ENCODE measurements at regions not wholly inside any gene's neighbourhood (a gene's known extent, or its start where the extent isn't known, plus 50 kb on each side); places are given as distances from the start of the nearest gene placed in this dataset.

DNA sequence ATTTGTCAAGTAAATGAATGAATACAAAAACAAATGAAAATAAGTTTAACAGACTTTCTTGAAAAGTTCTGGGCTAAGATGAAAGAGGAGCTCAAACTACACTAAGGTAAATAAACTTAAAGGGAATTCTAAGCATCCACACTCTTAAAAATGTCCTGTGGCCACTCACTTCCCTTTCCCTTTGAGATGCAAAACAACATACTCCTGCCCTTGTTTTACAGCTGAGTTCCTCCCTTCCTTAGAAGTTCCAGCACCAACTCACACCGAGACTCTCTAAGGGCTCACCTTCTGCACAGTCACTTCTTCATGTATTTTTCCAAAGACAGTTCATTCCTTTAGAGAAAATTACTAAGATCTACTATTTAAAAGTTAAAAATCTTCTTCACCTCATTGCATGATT, 123.3 kb upstream of the CMC1 start:
- Histone ChIP-seq H3K4me1 (replicated peaks in 1 of 2; ENCODE audit: control insufficient read depth in 2 of 2, insufficient read depth in 2 of 2, low read length in 2 of 2) (no peaks in the 10 kb centered on the region), H3K27ac (ENCODE audit: extremely low read depth, low read depth, low read length) (no peak overlapping the region), H3K79me2 (ENCODE audit: control insufficient read depth, insufficient read depth, low read length) (no peaks in the 10 kb centered on the region), H3K36me3 (ENCODE audit: control insufficient read depth, insufficient read depth, low read length) (no peaks in the 10 kb centered on the region), H3K9me3 (replicated peaks; ENCODE audit: control insufficient read depth, insufficient read depth, low read depth, low read length) (no peaks in the 10 kb centered on the region; the same call in none of the 2 replicates), H3K27me3 (ENCODE audit: control insufficient read depth in 2 of 2, insufficient read depth in 2 of 2, low read length in 2 of 2) (no peaks in the 10 kb centered on the region), H3K4me3 (no peak overlapping the region), H3K9me1 (ENCODE audit: control insufficient read depth, insufficient read depth, low read length) (no peaks in the 10 kb centered on the region), H3K9ac (ENCODE audit: insufficient read depth in 1 of 2, low read depth in 2 of 2, low read length in 2 of 2) (no peak overlapping the region), H3K4me2 (ENCODE audit: insufficient read depth, low read length) (no peak overlapping the region), H2AFZ (ENCODE audit: low read depth, low read length) (no peak overlapping the region), H4K20me1 (replicated peaks; ENCODE audit: control insufficient read depth, insufficient read depth, low read length) (no peaks in the 10 kb centered on the region)
- POLR2A ChIA-PET: interaction anchor here (0.6 to 1.6 kb wide), 2 partner anchors 16 to 328 kb away, joined by 3 read pairs; no protein-coding TSS in a partner anchor
- 0% methylated on average over 1 of the region's 1 CpG for WGBS (ENCODE audit: insufficient coverage, low coverage, missing lambda C conversion rate)
- TF ChIP-seq, protein P1, sequence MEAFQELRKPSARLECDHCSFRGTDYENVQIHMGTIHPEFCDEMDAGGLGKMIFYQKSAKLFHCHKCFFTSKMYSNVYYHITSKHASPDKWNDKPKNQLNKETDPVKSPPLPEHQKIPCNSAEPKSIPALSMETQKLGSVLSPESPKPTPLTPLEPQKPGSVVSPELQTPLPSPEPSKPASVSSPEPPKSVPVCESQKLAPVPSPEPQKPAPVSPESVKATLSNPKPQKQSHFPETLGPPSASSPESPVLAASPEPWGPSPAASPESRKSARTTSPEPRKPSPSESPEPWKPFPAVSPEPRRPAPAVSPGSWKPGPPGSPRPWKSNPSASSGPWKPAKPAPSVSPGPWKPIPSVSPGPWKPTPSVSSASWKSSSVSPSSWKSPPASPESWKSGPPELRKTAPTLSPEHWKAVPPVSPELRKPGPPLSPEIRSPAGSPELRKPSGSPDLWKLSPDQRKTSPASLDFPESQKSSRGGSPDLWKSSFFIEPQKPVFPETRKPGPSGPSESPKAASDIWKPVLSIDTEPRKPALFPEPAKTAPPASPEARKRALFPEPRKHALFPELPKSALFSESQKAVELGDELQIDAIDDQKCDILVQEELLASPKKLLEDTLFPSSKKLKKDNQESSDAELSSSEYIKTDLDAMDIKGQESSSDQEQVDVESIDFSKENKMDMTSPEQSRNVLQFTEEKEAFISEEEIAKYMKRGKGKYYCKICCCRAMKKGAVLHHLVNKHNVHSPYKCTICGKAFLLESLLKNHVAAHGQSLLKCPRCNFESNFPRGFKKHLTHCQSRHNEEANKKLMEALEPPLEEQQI (IDR thresholded peaks at IDR 0.05): no peak
- TF ChIP-seq CBX2 (IDR thresholded peaks at IDR 0.05; ENCODE audit: insufficient read depth, low read length, poor library complexity, severe bottlenecking) (no peak), HCFC1 (IDR thresholded peaks at IDR 0.05; ENCODE audit: low read depth, low read length) (no peak), TRIM28 (IDR thresholded peaks at IDR 0.05) (no peak), TBP (optimal IDR thresholded peaks at IDR 0.05; ENCODE audit: low read depth, low read length) (no peak), ZNF232 (CRISPR knock-in tag; IDR thresholded peaks at IDR 0.05) (no peak)
- TF ChIP-seq, protein P2, sequence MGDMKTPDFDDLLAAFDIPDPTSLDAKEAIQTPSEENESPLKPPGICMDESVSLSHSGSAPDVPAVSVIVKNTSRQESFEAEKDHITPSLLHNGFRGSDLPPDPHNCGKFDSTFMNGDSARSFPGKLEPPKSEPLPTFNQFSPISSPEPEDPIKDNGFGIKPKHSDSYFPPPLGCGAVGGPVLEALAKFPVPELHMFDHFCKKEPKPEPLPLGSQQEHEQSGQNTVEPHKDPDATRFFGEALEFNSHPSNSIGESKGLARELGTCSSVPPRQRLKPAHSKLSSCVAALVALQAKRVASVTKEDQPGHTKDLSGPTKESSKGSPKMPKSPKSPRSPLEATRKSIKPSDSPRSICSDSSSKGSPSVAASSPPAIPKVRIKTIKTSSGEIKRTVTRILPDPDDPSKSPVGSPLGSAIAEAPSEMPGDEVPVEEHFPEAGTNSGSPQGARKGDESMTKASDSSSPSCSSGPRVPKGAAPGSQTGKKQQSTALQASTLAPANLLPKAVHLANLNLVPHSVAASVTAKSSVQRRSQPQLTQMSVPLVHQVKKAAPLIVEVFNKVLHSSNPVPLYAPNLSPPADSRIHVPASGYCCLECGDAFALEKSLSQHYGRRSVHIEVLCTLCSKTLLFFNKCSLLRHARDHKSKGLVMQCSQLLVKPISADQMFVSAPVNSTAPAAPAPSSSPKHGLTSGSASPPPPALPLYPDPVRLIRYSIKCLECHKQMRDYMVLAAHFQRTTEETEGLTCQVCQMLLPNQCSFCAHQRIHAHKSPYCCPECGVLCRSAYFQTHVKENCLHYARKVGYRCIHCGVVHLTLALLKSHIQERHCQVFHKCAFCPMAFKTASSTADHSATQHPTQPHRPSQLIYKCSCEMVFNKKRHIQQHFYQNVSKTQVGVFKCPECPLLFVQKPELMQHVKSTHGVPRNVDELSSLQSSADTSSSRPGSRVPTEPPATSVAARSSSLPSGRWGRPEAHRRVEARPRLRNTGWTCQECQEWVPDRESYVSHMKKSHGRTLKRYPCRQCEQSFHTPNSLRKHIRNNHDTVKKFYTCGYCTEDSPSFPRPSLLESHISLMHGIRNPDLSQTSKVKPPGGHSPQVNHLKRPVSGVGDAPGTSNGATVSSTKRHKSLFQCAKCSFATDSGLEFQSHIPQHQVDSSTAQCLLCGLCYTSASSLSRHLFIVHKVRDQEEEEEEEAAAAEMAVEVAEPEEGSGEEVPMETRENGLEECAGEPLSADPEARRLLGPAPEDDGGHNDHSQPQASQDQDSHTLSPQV (IDR thresholded peaks at IDR 0.05): no peak
- TF ChIP-seq, protein P3, sequence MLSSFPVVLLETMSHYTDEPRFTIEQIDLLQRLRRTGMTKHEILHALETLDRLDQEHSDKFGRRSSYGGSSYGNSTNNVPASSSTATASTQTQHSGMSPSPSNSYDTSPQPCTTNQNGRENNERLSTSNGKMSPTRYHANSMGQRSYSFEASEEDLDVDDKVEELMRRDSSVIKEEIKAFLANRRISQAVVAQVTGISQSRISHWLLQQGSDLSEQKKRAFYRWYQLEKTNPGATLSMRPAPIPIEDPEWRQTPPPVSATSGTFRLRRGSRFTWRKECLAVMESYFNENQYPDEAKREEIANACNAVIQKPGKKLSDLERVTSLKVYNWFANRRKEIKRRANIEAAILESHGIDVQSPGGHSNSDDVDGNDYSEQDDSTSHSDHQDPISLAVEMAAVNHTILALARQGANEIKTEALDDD (IDR thresholded peaks at IDR 0.05): no peak
- TF ChIP-seq, protein P4, sequence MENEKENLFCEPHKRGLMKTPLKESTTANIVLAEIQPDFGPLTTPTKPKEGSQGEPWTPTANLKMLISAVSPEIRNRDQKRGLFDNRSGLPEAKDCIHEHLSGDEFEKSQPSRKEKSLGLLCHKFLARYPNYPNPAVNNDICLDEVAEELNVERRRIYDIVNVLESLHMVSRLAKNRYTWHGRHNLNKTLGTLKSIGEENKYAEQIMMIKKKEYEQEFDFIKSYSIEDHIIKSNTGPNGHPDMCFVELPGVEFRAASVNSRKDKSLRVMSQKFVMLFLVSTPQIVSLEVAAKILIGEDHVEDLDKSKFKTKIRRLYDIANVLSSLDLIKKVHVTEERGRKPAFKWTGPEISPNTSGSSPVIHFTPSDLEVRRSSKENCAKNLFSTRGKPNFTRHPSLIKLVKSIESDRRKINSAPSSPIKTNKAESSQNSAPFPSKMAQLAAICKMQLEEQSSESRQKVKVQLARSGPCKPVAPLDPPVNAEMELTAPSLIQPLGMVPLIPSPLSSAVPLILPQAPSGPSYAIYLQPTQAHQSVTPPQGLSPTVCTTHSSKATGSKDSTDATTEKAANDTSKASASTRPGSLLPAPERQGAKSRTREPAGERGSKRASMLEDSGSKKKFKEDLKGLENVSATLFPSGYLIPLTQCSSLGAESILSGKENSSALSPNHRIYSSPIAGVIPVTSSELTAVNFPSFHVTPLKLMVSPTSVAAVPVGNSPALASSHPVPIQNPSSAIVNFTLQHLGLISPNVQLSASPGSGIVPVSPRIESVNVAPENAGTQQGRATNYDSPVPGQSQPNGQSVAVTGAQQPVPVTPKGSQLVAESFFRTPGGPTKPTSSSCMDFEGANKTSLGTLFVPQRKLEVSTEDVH (IDR thresholded peaks at IDR 0.05; ENCODE audit: low read depth, partially characterized antibody): no peak
- CTCF ChIA-PET (ENCODE audit: low intra/inter-chr PET ratio): no interaction called here
- FAIRE-seq (no peak), ATAC-seq (no peak), DNase-seq (ENCODE audit: extremely low read depth in 1 of 4, low spot score in 3 of 4) (no peak)
- in situ Hi-C loops (cut with MboI) (no loop called here), intact Hi-C loops (cut with micrococcal nuclease) (no loop called here)
- BruUV-seq (replicated peaks): no TSS peak

All from K562 (cell line).